Dedifferentiated amniotic fluid mesenchymal stem cell (primary cell): ENCODE measurements at regions not wholly inside any gene's neighbourhood (a gene's known extent, or its start where the extent isn't known, plus 50 kb on each side); places are given as distances from the start of the nearest gene placed in this dataset.
A peak's percentile ranks its signal among the peaks of the same experiment; 100 is the strongest.

Experiments used
- DNase-seq: peaks from one replicate; pipeline ENCODE4 v3.0.0-alpha.2; 2016; ENCODE audit errors: extremely low spot score

DNA sequence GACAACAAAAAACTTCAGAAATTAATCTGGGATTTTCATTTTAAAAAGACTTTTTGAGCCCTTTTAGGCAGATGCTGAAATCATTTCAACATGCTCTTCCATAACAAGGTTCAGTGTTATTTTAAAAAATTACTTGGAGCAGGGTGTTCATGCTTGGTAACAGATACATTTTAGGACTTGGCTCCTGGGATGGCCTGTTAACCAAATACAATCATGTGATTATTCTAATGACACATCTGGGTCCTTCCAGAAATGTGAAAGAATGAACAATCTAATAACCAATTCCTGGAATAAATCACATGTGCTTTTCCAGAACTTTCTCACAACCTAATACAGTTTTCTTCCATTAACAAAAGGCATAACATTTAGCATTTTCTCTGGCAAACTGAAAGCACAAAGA lies 379.8 kb upstream of the RUNX1 start:
- DNase-seq = no peak

DNA sequence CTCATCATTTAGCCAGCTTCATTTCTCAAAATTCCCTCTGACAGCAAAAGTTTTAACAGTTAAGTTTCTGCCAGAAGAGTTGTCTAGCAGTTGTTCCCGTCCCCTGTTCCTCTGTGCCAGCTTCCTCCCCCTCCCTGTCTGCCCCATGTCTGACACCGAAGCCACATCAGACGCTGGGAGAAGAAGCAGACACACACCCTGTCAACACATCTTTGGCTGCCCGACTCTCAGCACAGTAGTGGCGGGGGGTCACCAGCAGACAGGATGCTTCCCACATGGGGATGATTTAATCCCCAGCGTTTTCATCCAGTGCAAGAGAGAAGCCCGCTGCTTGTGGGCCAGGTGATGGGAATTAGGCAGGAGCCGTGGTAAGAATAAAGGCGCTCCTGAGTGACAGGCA lies 379.4 kb upstream of the RUNX1 start:
- DNase-seq = no peak

DNA sequence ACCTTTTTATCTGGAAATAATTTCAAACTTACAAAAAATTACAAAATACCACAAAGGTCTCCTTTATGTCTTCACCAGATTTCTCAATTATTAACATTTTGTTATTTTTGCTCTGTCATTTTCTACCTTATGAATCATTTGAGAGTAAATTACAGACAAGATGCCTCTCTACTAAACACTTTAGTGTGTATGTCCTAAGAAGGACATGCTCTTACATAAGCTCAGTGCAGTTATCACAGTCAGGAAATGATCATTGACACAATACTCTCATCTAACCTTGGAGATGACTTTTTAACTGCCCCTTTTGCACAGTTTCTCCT lies 378.9 kb upstream of the RUNX1 start:
- DNase-seq = no peak

GRCh38 chr21:35427320-35428000 lies 378.4 kb upstream of the RUNX1 start:
- no peak for DNase-seq

DNA sequence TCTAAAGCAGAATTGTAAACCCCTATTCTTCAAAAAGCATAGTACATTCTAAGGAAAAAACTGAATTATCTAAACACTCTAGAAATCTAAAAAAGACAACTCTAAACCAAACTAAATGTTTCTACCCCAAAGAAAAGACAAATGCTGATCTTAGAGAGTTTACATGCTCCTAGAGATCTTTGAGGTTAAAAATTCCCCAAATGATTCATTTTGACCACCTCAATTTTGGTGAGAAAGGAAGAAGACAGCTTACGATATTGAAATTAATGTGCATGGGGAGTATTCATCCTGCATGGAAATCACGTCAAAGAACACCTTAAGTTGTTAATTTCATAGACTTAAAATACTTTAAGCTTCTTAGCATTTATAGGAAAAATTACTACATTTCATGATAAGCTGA lies 377.8 kb upstream of the RUNX1 start:
- DNase-seq = no peak

DNA sequence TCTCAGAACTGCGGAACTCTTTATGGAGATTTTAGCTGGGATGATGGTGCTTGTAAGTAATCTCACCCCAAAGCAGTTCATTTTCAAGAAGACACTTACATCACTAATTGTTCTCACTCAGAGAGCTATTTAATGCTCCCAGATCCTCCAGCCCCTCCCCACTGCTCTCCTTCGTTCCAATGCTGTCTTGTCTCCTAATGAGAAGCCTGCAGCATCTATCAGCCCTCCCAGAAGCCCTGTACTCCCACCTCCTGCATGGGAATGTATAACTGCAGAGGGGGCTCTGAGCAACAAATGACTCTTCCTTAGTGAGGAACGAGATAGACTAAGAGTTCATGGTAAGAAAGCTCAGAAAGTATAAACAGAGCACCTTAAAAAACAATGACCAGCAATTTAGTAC lies 377.4 kb upstream of the RUNX1 start:
- no peak for DNase-seq

DNA sequence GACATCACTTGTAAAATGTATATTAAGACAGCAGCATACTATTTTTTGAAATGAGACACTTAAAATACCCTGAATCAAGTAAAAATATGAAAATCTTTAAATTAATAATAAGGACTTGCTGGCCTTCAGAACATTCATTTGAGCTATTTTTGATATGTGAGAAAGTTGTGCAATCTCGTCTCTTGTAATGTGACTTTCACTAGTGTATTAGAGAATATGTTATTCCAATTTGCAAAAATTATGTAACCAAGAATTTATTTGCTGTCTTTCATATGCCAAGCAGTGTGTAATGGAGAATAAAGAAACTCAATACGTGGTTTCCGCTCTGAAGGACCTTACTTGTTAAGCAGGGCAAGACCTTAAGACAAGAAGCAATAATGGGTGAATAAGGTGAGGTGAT lies 375.0 kb upstream of the RUNX1 start:
- no peak for DNase-seq

- no peak for DNase-seq
Observed at GRCh38 chr21:35423709-35424108, 374.6 kb upstream of the RUNX1 start.

DNA sequence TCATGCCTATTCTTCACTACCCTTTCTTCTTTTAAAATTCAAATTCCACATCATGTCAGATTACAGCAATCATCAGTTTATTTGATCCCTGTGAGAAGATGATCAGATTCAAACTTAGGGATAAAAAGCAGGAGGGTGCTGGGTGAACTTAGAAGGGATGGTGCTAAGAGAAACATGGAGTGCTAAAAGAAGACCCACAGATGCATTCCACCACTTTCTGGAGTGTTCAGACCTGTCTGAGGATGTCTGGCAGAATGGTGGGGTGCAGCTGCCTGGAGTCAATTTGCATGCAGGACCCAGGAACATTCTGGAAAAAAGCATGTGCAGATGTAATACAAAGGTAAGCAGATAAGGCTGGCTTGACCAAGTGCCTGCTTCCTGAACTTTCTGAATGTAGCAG lies 372.9 kb upstream of the RUNX1 start:
- no peak for DNase-seq

DNA sequence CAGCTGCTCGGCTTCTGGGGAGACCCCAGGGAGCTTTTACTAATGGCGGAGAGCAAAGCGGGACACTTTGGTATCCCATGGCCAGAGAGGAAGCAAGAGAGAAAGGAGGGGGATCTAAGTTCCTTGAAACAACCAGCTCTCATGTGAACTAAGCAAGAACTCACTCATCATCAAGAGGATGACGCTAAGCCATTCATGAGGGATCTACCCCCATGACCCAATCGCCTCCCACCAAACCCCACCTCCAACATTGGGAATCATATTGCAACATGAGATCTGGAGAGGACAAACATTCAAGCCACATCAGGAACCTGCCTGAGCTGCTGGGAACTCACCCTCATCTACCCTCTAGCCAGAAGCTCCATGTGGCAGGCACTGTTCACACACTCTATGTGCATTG lies 372.1 kb upstream of the RUNX1 start:
- no peak for DNase-seq

DNA sequence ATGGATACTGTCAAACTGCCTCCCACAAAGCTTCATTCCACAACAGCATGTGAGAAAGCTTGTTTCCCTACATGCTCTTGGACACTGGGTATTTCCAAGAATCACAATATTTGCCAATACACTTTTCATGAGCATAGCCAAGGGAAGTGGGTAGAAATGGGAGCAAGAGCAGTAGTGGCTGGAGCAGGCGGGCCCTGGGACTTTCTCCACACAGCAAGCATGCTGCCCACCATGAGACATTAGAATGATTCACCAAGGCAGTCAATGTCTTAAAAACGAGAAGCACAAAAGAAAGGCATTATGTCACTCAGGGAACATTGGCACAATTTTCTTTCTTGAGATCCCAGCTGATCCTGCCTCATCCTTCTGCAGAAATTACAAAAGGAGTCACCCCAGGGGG lies 371.6 kb upstream of the RUNX1 start:
- no peak for DNase-seq

- DNase-seq = no peak
Observed at GRCh38 chr21:35417762-35418161, 368.7 kb upstream of the RUNX1 start.

- no peak for DNase-seq
Observed at GRCh38 chr21:35416866-35417489, 367.9 kb upstream of the RUNX1 start.

DNA sequence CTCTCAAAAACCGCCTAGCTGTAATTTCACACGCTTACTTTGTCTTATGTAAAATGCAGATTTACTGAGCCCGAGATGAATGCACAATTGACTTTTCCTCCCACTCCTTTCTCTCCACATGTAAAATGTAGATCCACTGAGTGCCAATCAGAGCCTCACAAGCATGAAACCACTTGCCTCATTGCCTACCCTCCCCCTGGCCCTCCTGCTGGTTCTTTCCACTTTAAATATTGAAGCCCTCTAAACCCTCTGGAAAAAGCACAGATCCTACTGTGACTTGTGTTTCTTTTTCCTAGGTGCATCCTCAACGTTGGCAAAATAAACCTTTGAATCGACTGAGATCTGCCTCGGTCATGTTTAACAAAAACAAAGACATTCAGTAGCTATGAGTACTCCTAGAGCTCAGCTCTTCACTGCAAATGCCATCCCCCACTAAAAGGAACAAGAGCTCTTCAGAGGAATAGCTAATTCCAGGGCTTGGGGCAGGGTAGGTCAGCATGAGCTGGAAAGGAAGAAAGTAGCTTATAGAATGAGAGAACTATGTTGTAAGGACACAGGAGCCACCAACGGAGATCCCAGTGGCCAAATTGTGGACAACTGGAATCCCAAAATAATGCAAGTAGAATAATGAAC lies 365.5 kb upstream of the RUNX1 start:
- no peak for DNase-seq

- DNase-seq = no peak
Observed at GRCh38 chr21:35414056-35414455, 365.0 kb upstream of the RUNX1 start.

GRCh38 chr21:35412231-35412630 lies 363.1 kb upstream of the RUNX1 start:
- no peak for DNase-seq

- no peak for DNase-seq
Observed at GRCh38 chr21:35411434-35411833, 362.3 kb upstream of the RUNX1 start.

DNA sequence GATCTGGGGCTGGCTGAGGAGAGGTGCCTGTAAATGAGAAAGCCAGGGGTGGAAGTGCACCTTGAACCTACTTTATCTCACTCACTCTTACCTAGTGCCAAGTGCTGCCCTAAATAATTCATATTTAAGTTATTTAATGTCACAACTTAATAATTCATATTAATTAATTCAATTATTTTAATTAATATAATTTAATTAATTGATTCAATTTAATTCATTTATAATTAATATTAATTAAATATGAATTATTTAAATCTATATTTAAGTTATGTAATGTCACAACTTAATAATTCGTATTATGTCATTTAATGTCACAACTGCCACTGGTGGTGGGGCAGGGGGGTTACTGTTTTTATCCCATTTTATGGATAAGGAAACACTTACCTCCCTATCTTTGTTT lies 361.6 kb upstream of the RUNX1 start:
- DNase-seq = no peak

DNA sequence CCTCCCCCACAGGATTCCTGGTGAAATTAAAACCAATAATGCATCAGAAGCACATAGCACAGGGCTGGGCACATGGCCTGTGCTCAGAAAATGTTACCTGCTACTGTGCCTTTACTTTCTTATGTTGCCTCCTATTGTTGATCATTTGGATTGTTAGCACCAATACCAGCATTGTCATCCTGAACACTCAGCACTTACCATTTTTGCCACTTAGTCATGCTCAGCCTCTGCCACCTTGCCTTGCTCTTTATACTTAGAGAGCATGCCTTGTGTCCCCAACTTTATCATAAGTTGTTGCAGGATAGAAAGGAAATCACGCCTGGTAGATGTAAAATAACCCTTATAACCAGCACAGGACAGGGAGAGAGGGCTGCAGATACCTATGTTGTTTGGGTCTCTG lies 361.0 kb upstream of the RUNX1 start:
- no peak for DNase-seq

- peak; percentile 43 for DNase-seq
Observed at GRCh38 chr21:35408401-35408800, 359.3 kb upstream of the RUNX1 start.

DNA sequence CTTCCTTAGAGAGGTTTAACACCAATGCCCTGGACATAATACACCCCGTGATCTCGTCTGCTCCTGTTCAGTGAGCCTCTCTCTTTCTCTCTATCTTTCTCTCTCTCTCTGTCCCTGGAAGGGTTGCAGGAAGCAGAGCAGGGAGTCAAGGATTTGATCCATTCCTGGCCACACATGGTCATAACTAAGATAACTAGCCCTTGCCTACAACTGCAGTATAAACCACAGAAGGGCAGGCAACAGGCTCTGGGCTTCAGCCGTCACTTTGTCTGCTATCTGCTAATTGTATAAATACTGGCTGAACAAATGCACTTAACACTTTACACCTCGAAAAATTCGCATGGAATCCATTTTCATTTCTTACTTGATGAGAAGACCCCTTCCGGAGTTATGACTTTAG lies 357.5 kb upstream of the RUNX1 start:
- no peak for DNase-seq

DNA sequence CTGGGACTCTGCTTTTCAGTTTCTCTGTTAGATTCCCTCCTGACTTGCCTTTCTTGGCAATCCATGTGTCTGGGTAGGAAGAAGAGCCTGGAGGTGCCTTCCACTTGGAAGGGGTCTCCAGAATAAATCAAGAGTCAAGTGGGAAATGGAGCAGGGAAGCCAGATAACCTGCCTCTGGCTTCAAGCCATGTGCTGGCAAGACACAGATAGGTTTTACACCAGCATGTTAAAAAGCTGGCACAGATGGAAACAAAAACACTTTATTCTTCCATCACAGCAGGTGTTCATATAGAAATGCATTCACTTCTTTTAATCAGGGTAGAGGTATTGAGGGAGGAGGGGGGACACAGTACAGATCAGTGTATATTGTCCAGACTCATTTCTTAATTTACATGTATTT lies 356.9 kb upstream of the RUNX1 start:
- DNase-seq = no peak

DNA sequence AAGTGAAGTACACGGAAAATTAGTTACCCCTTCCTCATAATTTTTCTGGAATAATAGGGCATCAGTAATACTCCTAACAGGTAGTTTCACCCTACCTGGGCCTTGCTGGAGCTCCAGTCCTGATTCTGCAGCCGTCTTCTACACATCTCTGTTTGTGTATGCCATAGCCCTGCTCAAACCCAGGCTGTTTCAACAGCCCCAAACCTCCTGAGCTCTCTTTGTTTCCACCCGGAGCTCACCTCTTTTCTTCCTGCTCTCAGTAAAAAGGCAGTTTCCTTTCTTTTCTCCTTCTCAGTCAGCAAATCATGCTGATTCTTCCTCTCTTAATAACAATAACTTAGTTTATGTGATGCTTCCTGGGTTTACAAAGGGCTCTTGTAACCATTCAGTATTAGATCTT lies 355.1 kb upstream of the RUNX1 start:
- no peak for DNase-seq

DNA sequence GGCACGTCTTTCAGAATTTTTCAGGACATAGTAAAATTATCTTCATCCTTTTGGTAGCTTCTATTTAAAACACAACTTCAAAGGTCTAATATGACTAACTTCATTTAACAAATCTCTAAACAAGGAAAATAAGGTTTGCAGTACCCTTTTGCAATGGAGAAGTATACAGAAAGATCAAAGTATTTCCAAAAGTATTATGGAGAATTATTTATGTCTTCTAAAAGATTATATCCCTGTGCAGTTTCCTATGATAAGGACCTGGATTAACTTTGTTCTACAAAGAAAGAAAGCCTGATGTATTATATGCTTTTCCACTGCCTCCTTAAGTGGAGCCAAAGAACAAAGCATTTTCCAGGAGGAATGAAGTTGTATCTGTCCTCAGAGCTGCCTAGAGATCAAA lies 353.0 kb upstream of the RUNX1 start:
- no peak for DNase-seq
